ENCODE measurements at regions not wholly inside any gene's neighbourhood (a gene's known extent, or its start where the extent isn't known, plus 50 kb on each side); places are given as distances from the start of the nearest gene placed in this dataset.

- Histone ChIP-seq H3K4me2 (ENCODE audit: low read length) (no peak overlapping the region), H3K4me1 (ENCODE audit: control insufficient read depth in 1 of 2, insufficient read depth in 2 of 2, low read length in 2 of 2) (no peaks in the 10 kb centered on the region), H3K27ac (ENCODE audit: low read depth, low read length) (no peak overlapping the region), H3K9me3 (ENCODE audit: control insufficient read depth in 1 of 2, insufficient read depth in 1 of 2, low read depth in 1 of 2, low read length in 2 of 2) (no peaks in the 10 kb centered on the region), H3K4me3 (replicated peaks in 1 of 2; ENCODE audit: low read depth in 1 of 2, low read length in 2 of 2) (no peak overlapping the region), H3K9ac (ENCODE audit: low read length) (no peak overlapping the region), H3K9me2 (ENCODE audit: insufficient read depth) (no peaks in the 10 kb centered on the region), H4K20me1 (ENCODE audit: insufficient read depth) (no peaks in the 10 kb centered on the region), H2AFZ (ENCODE audit: low read depth, low read length, poor library complexity, severe bottlenecking) (no peak overlapping the region), H3K27me3 (ENCODE audit: insufficient read depth, low read length) (no peaks in the 10 kb centered on the region), H3K36me3 (ENCODE audit: control insufficient read depth in 1 of 2, insufficient read depth in 2 of 2, low read length in 2 of 2) (no peaks in the 10 kb centered on the region), H3K79me2 (ENCODE audit: insufficient read depth, low read length) (no peaks in the 10 kb centered on the region)
- TF ChIP-seq ZNF274 (IDR thresholded peaks at IDR 0.05; ENCODE audit: low read depth, low read length) (no peak), CTCF (IDR thresholded peaks at IDR 0.05 in 2 of 3, conservative IDR thresholded peaks at IDR 0.05 in 1 of 3; ENCODE audit: borderline replicate concordance in 1 of 3, insufficient read depth in 1 of 3, low read depth in 2 of 3, low read length in 2 of 3) (no peak), SP1 (IDR thresholded peaks at IDR 0.05; ENCODE audit: low read depth) (no peak), ELF1 (IDR thresholded peaks at IDR 0.05; ENCODE audit: borderline replicate concordance, low read depth) (no peak), SRF (IDR thresholded peaks at IDR 0.05; ENCODE audit: low read depth) (no peak), SIN3A (IDR thresholded peaks at IDR 0.05; ENCODE audit: low read depth) (no peak), YY1 (IDR thresholded peaks at IDR 0.05; ENCODE audit: extremely low read depth, insufficient replicate concordance, low read depth, low read length) (no peak), REST (IDR thresholded peaks at IDR 0.05; ENCODE audit: low read depth) (no peak)
- CTCF ChIA-PET: no interaction called here
- no peak for DNase-seq (ENCODE audit: low read depth, low spot score)
- POLR2A ChIA-PET: no interaction called here
- no TSS peak for BruUV-seq (replicated peaks)
- RAD21 ChIA-PET (ENCODE audit: low non-redundant PET in 1 of 2, low total read pairs in 2 of 2, uncharacterized antibody in 2 of 2, unreplicated experiment in 2 of 2): no interaction called here
- ATAC-seq: no peak
- intact Hi-C loops (cut with micrococcal nuclease): no loop called here
Measured at GRCh38 chr1:222087221-222087920, 345.5 kb upstream of the DUSP10 start.

Measured in HCT116 (cell line).